NCI-H524 (cell line): ENCODE measurements at regions not wholly inside any gene's neighbourhood (a gene's known extent, or its start where the extent isn't known, plus 50 kb on each side); places are given as distances from the start of the nearest gene placed in this dataset.
A peak's percentile ranks its signal among the peaks of the same experiment; 100 is the strongest.

ENCODE experiments used
- DNase-seq, 2 experiments: peaks; one replicate each; lab custom pipeline; 2025; lab: John Stamatoyannopoulos, UW

DNA sequence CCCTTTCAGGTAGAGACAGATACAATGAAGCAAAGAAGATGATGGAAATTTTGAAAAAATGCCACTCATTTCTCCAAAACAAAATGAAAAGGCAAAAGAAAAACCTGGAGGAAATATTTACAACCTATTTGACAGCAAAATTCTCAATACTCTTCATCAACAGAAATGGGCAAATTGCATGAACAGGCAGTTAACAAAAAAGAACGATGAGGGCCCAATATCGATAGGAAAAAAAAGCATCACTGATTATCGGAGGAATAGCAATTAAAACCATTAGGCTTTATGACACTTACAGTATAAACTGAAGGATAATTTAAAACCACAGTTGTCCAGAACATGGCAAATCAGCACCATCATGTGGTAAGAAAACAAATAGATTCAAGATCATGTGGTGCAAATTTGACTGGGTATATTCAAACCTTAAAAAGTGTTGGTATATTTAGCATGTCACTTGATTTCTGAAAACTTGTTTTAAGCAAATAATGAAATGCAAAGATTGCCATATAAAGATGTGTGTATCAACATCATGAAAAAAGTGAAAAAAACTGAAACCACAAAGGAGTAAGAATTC is 222.9 kb downstream of the BRD1 start:
- DNase-seq = peak in 1 of 2 experiments; percentile 58

DNA sequence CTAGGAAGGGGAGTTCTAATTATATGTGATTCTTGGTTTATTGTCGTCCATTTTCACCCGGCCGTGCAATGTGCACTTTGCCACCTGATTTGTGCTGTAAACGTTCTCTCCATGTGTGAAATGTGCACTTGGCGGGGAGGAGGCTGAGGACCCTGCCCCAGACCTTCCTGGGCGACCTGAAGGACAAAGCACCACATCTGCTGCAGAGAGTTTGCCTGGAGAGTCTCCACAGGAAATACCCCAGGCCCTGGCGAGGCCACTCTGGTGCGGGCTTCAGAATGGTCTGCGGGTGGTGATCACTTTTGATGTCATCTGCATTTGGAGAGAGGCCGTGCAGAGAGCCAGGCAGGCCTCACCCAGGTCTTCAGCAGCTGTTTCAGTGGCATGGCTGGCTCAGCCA is 224.7 kb downstream of the BRD1 start:
- DNase-seq = no peak

DNA sequence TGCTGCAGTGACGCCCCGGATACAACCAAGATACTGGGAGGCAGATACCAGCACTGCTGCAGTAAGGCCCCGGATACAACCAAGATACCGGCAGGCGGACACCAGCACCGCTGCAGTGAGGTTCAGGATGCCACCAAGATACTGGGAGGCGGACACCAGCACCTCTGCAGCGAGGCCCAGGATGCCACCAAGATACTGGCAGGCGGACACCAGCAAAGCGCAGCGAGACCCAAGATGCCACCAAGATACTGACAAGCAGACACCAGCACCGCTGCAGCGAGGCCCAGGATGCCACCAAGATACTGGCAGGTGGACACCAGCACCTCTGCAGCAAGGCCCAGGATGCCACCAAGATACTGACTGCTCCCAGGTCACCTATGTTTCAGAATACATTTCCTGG is 225.2 kb downstream of the BRD1 start:
- DNase-seq = no peak

DNA sequence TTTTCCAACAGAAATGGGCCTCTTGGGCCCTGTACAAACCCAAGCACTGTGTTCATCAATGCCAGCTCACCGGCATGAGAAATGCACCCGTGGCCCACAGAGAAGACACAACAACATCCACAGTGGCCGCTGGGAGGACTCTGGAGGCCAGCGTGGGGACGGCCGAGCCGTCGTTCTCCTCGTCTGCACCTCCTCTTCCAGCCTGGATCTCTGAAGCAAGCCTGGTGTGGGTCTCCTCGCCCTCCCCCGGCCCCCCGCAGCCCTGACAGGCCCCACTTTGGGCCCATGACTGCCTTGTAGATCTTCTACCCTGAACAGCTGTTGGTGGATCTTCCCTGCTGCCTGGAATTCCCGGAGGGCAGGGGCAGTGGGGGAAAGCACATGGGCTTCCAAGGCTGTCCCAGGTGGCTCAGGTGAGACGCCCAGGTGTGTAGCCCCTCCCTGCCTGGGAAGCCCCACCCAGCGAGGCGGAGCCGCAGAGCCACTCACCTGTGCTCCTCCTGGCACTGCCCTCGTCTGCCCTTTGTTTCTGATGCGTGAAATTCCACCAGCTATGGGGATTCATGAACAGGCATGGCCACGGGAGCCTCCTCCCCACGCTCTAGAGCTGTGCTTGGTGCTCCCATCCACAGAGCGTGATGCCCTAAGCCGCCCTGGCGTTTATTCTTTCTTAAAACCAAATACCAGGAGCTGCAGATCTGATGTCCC is 225.9 kb downstream of the BRD1 start:
- DNase-seq = no peak

DNA sequence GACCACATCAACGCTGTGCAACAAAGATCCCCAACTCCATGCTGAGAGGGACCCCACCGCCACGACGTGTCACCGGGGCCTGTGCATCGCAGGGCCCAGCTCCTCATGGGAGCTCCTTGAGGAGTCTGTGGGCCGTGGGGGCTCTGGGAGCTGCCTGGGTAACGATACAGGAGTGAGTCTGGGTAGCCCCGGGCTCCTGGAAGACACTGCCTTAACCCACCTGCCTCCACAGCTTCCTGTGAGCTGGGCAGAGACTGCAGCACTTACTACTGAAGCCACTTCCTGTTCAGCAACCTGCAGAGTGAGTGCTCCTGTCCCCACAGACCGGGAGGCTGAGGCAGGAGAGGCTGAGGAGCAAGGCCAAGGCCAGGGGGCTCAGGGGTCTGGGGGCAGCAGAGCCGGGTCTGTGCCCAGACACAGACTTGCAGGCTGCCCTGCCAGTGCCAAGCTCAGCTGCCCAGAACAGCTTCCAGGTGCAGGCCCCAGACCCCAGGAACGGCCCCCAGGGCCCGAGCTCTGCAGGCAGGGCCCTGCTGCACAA is 226.7 kb downstream of the BRD1 start:
- DNase-seq = no peak

DNA sequence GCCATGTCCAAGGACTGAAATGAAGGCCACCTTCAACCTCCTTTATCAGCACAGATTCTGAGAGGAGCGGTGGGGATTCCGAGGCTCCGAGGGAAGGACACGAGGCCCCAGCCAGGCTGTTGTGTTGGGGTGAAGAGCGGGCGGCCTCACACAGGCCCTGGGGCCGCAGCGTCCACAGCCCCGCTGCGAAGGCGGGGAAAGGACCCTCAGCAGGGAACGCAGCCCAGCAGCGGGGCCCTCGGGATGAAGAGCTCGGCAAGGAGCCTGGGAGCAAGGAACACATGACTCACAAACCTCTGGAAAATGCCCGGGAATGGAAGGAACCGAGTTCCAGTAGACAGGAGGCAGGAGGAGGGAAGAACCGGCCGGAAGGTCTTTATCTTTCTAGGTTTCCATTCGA is 227.2 kb downstream of the BRD1 start:
- no peak for DNase-seq

DNA sequence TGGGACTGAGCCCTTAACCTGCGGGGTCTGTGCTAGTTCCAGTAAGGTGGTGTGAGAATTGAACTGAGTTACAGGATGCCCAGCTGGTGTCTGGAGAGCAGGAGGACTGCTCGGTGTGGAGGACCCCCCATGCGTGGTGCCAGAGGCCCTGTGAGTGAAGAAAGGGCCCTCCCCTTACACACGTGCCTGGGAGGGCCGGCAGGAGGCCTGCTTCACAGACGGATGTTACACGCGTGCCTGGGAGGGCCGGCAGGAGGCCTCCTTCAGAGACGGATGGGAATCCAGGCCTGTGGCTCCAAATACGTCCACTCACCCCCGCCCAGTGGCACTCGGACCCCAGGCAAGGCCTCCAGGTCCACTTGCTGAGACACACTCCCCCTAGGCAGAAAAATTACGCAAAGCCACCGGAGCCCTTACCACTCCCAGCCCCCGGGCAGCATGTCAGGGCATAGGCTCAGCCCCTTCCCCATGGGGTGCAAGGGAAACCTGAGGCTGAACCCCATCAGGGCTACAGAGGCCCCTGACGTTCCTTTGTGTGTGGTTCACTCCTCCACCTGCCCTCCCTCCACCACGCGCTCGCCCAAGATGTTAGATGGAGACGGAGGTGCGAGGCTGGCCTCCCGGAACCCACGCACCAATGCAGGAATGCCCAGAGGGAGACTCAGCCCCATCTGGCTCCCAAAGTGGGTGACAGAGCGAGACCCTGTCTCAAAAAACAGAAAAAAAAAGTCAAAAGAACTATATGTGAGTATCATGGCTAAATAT is 227.8 kb downstream of the BRD1 start:
- DNase-seq = no peak

DNA sequence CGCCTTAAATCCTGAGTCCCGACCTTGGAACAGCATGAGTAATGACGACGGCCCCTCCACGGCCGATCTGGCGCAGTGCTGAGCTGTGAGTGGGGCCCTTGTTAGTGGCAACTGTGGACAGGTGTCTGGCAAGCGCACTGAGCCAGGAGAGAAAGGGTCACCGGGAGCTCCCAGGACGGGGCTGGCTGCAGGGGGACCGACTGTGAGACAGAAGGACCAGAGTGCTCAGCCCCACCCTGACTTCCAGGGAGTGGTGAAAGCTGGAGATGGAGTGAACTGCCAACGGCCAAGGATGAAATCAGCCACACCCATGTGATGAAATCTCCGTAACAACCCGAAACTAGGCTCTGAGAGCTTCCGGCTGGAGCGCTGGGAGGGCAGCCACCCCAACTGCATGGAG is 228.6 kb downstream of the BRD1 start:
- DNase-seq = no peak

DNA sequence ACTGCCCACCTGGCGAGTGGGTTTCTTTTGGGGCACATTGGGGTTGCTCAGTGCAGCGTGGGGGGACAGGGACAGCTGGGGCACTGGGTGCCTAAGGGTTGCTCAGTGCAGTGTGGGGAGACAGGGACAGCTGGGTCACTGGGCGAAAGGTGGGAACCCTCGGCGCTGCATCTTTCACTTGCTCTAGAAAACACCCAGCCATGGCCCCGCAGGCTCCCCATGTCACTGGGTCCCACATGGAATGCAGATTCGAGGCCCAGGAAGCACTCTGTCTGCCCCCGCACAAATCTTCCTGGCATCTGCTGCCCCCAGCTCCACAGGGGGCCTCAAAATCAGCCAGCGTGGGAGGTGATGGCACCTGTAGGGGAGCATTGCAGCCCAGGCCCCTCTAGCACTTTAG is 229.3 kb downstream of the BRD1 start:
- no peak for DNase-seq

DNA sequence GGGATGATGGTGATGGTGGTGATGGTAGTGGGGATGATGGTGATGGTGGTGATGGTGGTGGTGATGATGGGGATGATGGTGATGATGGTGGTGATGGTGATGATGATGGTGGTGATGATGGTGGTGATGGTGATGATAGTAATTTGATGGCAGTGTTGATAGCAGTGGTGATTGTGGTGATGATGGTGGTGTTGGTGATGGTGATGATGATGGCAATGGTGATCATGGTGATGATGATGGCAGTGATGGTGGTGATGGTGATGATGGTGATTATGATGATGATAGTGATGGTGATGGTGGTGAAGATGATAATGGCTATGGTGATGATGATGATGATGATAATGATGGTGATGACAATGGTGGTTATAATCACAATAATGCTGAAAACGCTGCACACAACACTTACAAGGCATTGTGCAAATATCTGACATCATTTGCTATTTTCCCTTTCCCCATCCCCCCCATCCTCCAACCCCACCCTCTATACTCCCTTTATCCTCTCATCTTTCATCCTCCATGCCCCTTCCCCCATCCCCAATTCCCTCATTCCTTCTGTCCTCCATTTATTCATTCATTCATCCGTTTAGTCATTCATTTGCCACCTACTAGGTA is 230.1 kb downstream of the BRD1 start:
- no peak for DNase-seq

DNA sequence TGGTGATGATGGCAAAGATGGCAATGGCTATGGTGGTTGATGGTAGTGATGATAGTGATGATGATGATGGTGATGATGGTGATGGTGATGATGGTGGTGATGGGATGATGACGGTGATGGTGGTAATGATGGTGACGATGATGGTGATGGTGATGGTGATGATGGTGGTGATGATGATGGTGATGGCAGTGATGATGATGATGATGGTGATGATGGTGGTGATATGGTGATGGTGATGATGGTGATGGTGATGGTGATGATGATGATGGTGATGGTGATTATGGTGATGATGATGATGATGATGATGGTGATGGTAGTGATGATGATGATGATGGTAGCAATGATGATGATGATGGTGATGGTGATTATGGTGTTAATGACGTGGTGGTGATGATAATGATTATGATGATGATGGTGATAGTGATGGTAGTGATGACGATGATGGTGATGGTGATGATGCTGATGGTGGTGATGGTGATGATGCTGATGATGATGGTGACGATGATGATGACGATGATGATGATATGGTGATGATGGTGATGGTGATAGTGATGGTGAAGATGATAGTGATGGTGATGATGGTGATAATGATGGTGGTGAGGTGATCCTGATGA is 232.1 kb downstream of the BRD1 start:
- no peak for DNase-seq

DNA sequence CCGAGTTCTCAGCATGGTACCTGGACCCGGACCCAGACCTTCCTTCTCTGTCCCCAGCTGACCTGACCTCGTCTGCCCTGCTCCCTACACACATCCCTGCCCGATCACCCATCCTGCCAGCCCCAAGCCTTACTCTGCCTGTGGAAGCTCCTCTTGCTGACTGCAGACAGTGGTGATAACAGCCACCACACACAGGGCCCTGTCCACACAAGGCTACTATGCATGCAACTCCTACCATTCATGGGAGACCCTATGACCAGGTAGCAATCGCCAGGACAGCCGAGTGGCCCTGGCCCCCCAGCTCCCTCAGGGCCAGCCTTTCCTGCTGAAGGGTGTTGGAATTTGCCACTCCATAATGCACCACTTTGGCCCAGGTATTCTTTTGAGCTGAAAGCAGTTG is 233.6 kb downstream of the BRD1 start:
- no peak for DNase-seq

DNA sequence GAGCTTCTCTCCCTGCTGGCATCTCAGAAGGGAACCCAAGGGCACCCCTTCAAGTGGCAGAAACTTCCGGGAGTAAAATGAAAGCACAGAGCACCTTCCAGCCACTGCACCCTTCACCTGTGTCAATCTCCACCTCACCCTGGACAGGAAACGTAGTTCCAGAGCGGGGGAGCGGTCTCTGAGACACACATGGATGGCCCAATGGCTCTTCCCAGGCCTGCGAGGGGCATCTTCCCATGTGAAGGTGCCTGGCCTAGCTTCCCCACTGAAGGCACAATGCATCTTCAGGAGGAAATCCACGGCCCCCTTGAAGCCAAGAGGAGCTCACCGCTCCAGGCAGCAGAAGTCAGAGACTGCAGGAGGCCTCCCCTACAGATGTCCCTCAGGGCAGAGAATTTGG is 234.2 kb downstream of the BRD1 start:
- no peak for DNase-seq

DNA sequence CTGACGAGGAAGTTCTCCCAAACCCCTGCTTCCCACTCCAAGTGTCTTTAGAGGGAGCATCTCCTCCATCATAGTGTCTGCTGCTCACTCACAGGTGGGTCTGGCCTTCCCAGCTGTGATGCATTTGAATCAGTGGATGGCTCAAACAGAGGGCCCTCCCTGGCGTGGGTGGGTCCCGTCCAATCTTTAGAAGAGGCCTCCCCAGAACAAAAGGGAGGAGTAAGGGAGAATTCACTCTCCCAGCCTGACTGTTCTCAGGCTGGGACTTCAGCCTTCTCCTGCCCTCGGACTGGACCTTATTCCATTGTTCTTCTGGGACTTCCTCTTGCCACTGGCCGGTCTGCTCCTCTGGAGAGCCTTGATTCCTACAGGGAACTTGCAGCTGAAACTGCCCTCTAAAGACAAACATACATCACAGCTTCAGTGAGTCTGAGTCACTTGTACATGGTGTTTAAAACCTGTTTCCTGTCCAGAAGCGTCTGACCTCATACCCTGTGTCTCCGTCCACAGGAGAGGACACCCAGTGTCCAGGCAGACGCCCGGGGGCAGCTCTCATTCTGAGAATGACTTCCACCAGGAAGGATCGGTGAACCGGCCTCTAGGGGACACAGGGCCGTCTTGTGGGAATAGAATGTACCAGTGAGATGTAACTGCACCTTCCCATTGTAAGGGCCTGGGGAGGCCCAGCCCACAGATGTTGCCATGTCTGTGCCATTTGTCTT is 234.7 kb downstream of the BRD1 start:
- no peak for DNase-seq

DNA sequence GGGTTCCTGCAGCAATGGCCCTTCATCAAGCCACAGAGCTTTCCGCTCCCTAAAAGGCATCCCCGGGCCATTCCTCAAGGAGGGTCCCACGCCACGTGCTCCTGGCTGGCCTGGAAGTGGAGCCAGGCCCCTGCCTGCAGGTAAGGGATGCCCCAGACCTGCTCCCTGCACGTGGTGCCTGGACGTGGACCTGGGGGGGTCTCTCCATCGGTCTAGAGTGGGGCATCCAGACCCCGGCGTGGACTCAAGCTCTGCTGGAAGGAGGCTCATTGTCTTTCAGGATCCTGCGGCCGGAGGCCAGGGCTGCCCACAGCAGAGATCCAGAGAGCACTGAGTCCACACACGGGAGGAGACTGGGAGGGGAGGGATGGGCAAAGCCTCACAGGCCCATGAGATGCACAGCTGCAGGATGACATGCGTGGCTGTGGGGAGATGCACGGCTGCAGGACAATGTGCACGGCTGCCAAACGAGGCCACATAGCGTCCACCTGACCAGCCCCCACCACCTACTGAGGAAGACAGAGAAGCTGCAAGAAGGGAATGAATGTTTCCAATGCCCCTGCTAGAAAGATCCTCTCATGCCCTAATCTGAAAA is 236.7 kb downstream of the BRD1 start:
- no peak for DNase-seq

DNA sequence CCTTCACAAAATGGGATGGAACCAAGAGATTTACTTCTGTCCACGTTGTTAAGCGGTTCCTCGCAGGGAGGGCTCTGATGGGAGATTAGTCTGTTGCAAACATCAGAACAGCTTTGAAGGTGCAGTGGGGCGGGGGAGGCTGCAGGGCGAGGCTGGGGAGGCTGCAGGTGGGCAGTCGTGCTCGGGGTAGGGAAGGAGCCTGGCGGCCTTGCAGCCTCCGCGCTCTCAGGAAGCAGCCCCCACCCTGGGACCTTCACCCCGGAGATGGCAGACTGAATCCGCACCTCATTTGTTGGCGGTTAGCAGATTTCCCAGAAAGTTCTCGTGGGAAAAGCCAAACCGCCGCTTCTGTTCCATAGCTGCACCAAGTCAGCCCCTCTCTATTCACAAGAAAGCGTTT is 237.3 kb downstream of the BRD1 start:
- no peak for DNase-seq

DNA sequence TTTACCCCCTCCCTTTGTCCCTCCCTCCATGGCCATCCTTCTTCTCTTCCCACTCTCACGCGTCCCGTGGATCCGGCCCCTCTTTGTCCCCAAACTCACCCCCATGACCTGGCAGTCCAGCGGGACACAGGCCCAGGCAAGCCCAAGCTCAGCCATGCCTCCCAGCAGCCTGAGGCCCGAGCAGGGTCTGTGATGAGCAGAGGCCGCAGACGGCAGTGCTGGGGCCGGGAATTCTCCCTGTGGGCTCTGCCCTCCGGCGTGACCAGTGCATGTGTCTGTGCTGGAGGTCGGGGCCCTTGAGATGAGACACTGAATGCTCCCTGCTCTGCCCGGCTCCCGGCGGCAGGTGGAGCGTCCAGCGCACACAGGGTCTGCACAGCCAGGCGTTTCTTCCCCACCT is 237.9 kb downstream of the BRD1 start:
- no peak for DNase-seq

DNA sequence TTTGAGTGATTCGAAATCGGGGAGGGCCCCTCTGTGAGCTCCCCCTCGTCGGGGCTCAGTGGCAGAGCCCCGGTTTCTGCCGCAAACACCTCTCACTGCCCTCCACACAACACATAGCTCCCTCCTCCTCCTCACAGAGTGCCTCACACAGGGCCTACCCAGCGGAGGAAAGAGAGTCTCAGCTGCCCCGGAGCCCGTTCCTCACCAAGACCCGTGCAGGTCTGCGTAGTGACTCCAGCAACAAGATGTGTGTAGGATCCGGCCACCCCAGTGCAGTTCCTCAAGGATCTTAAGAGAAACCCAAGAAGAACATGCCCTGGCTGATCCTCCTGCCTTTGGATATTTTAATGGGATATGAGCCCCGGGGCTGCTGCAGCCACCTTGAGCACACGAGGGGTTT is 238.4 kb downstream of the BRD1 start:
- no peak for DNase-seq

DNA sequence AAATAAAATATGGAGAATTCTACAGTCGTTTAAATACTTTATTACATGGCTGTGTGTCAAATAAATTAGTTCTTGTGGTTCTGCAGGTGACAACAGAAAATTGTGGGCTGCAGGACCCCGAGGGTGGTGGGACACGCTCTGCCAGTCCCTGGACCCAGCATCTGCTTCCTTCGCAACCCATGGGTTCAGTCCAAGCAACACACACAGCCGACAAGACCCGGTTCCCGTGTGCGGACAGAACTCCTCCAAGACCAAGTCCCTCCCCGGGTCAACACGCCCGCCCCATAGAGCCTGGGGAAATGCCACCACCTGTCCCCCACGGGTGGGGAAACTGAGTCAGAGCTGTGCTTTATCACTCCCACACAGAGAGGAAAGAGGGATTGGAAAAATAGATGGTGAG is 238.9 kb downstream of the BRD1 start:
- no peak for DNase-seq

DNA sequence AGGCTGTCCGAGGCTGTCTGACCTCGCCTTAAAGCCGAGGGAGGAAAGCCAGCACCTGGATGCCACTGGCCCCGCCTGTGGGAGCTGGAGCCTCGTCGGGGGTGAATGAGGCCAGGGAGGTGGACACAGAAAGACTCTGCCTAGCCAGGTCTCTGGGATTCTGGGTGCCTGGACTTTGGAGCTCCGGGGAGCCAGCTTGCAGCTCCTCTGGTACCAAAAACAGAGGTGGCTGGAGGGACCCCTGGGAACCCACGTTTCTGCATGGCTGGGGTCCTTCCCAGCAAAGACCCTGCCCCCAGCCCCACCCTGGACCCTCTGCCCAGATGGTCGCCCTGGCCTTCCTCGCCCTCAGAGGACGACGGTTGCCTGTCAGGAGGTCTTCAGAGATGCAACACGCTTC is 239.7 kb downstream of the BRD1 start:
- DNase-seq = no peak

DNA sequence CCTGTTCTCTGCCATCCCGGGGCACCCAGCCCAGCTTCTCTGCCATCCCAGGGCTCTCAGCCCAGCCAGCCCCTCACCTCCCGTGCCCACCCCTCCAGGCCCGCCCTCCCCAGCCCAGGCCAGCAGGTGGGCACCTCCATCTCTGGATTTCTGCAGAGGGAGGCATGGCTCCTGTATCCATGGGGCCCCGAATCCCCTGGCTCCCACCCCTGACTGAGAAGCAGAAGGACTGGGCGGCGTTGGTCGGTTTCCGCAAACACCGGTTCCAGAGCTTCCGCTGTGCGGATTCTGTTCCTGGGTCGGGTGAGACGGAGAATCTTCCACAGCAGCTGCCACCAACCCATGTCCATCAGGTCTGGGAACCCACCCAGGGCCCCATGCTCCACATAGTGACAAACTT is 240.3 kb downstream of the BRD1 start:
- DNase-seq = no peak
